ENCODE measurements at regions not wholly inside any gene's neighbourhood (a gene's known extent, or its start where the extent isn't known, plus 50 kb on each side); places are given as distances from the start of the nearest gene placed in this dataset.

- no peak for DNase-seq (ENCODE audit: low spot score)
- TF ChIP-seq CTCF (IDR thresholded peaks at IDR 0.05; ENCODE audit: extremely low read depth, missing control alignments), result no peak
Measured at GRCh38 chrY:8705636-8706300, 631.5 kb upstream of the TSPY4 start.

- TF ChIP-seq CTCF (IDR thresholded peaks at IDR 0.05; ENCODE audit: extremely low read depth, missing control alignments), result no peak
- DNase-seq (ENCODE audit: low spot score), result no peak
Measured at GRCh38 chrY:8712296-8712695, 625.0 kb upstream of the TSPY4 start.

GRCh38 chrY:8715226-8715625 is 622.0 kb upstream of the TSPY4 start:
- no peak for DNase-seq (ENCODE audit: low spot score)
- TF ChIP-seq CTCF (IDR thresholded peaks at IDR 0.05; ENCODE audit: extremely low read depth, missing control alignments), result no peak

- no peak for DNase-seq (ENCODE audit: low spot score)
- no peak for TF ChIP-seq CTCF (IDR thresholded peaks at IDR 0.05; ENCODE audit: extremely low read depth, missing control alignments)
Measured at GRCh38 chrY:8726616-8727015, 610.6 kb upstream of the TSPY4 start.

- TF ChIP-seq CTCF (IDR thresholded peaks at IDR 0.05; ENCODE audit: extremely low read depth, missing control alignments), result no peak
- no peak for DNase-seq (ENCODE audit: low spot score)
Measured at GRCh38 chrY:8729971-8730370, 607.3 kb upstream of the TSPY4 start.

- no peak for TF ChIP-seq CTCF (IDR thresholded peaks at IDR 0.05; ENCODE audit: extremely low read depth, missing control alignments)
- no peak for DNase-seq (ENCODE audit: low spot score)
Measured at GRCh38 chrY:8741343-8742069, 595.8 kb upstream of the TSPY4 start.

GRCh38 chrY:8764184-8764583 is 573.1 kb upstream of the TSPY4 start:
- no peak for DNase-seq (ENCODE audit: low spot score)
- no peak for TF ChIP-seq CTCF (IDR thresholded peaks at IDR 0.05; ENCODE audit: extremely low read depth, missing control alignments)
